ENCODE measurements at regions not wholly inside any gene's neighbourhood (a gene's known extent, or its start where the extent isn't known, plus 50 kb on each side); places are given as distances from the start of the nearest gene placed in this dataset.
A peak's percentile ranks its signal among the peaks of the same experiment; 100 is the strongest.

GRCh38 chr15:25179673-25180511 is 225.1 kb downstream of the SNRPN start:
- no peaks in the 10 kb centered on the region for H3K27me3 ChIP-seq
- no peaks in the 10 kb centered on the region for H3K36me3 ChIP-seq
- no peak overlapping the region for H3K27ac ChIP-seq
- H3K4me3 ChIP-seq: no peak overlapping the region
- no peak for TF ChIP-seq POLR2A (IDR thresholded peaks at IDR 0.05)
- TF ChIP-seq POLR2AphosphoS5 (IDR thresholded peaks at IDR 0.05; ENCODE audit: insufficient read depth in 1 of 2, low read depth in 1 of 2): no peak
- TF ChIP-seq, protein P1, sequence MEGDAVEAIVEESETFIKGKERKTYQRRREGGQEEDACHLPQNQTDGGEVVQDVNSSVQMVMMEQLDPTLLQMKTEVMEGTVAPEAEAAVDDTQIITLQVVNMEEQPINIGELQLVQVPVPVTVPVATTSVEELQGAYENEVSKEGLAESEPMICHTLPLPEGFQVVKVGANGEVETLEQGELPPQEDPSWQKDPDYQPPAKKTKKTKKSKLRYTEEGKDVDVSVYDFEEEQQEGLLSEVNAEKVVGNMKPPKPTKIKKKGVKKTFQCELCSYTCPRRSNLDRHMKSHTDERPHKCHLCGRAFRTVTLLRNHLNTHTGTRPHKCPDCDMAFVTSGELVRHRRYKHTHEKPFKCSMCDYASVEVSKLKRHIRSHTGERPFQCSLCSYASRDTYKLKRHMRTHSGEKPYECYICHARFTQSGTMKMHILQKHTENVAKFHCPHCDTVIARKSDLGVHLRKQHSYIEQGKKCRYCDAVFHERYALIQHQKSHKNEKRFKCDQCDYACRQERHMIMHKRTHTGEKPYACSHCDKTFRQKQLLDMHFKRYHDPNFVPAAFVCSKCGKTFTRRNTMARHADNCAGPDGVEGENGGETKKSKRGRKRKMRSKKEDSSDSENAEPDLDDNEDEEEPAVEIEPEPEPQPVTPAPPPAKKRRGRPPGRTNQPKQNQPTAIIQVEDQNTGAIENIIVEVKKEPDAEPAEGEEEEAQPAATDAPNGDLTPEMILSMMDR (IDR thresholded peaks at IDR 0.05): no peak
- intact Hi-C loops (cut with DNase I): no loop called here
- peak in 1 of 2 donors; percentile 77 for DNase-seq (ENCODE audit: extremely low spot score in 2 of 2)
- H3K9me3 ChIP-seq: peaks cover 16% of the 10 kb centered on the region
- no peaks in the 10 kb centered on the region for H3K4me1 ChIP-seq

GRCh38 chr15:25180606-25181292 is 226.0 kb downstream of the SNRPN start:
- Histone ChIP-seq H3K9me3 (peaks cover 8% of the 10 kb centered on the region), H3K4me1 (no peaks in the 10 kb centered on the region), H3K36me3 (no peaks in the 10 kb centered on the region), H3K4me3 (no peak overlapping the region), H3K27ac (no peak overlapping the region), H3K27me3 (no peaks in the 10 kb centered on the region)
- intact Hi-C loops (cut with DNase I): no loop called here
- DNase-seq (ENCODE audit: extremely low spot score in 2 of 2): peak in 1 of 2 donors; percentile 71
- TF ChIP-seq POLR2AphosphoS5 (IDR thresholded peaks at IDR 0.05; ENCODE audit: insufficient read depth in 1 of 2, low read depth in 1 of 2) (no peak), POLR2A (IDR thresholded peaks at IDR 0.05) (no peak)
- TF ChIP-seq, protein P1 (IDR thresholded peaks at IDR 0.05): no peak

DNA sequence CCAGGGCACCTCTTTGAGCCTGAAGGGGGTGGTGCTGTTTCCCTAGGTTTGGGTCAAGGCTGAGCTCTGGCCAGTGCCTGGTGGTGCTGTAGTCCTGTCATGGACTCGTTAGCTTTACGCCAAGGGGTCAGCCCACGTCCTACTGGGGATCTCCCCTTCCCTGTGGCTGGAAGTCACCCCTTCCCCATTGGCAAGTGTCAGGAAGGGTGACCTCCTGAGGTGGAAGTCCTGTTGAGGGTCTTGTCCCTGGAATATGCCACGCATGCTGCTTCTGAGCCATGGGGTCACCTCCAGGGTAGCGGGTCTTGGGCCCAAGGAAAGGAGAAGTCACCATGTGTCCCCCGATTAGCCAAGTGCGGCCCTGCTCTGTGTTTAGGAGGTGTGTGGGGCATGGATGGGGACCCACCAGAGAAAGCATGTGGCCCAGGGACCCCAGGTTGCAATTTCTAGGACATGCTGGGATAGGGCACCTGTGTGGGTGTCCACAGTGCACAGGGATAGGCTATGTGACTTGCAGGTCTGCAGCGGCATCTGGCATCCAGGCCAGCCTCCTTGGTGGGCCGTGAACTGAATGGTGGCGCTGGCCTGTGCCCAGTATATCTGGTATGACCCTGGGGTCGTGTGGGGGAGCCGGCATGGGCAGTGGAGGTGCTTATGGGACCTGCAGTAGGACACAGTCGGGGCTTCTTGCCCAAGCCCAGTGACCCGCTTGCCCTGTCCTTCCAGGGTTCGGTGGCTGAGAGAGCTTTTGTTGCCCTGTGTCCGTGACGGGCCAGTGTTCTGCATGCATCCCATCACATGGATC is 226.7 kb downstream of the SNRPN start:
- Histone ChIP-seq H3K9me3 (peaks cover 5% of the 10 kb centered on the region), H3K36me3 (no peaks in the 10 kb centered on the region), H3K27me3 (no peaks in the 10 kb centered on the region), H3K4me1 (no peaks in the 10 kb centered on the region), H3K4me3 (no peak overlapping the region), H3K27ac (no peak overlapping the region)
- intact Hi-C loops (cut with DNase I): no loop called here
- peak; percentile 81 to 95 for DNase-seq (ENCODE audit: extremely low spot score in 2 of 2)
- TF ChIP-seq, protein P1 (IDR thresholded peaks at IDR 0.05): no peak
- no peak for TF ChIP-seq POLR2A (IDR thresholded peaks at IDR 0.05)
- no peak for TF ChIP-seq POLR2AphosphoS5 (IDR thresholded peaks at IDR 0.05; ENCODE audit: insufficient read depth in 1 of 2, low read depth in 1 of 2)

GRCh38 chr15:25182098-25182478 is 227.3 kb downstream of the SNRPN start:
- DNase-seq (ENCODE audit: extremely low spot score in 2 of 2): peak in 1 of 2 donors; percentile 77
- H3K27me3 ChIP-seq: no peaks in the 10 kb centered on the region
- intact Hi-C loops (cut with DNase I): no loop called here
- H3K4me1 ChIP-seq: no peaks in the 10 kb centered on the region
- TF ChIP-seq POLR2AphosphoS5 (IDR thresholded peaks at IDR 0.05; ENCODE audit: insufficient read depth in 1 of 2, low read depth in 1 of 2) (no peak), POLR2A (IDR thresholded peaks at IDR 0.05) (no peak)
- TF ChIP-seq, protein P1 (IDR thresholded peaks at IDR 0.05): no peak
- H3K27ac ChIP-seq: no peak overlapping the region
- H3K36me3 ChIP-seq: no peaks in the 10 kb centered on the region
- no peak overlapping the region for H3K4me3 ChIP-seq
- peaks cover 5% of the 10 kb centered on the region for H3K9me3 ChIP-seq

Measured in vagina (tissue), 2 donors.